ENCODE measurements at regions not wholly inside any gene's neighbourhood (a gene's known extent, or its start where the extent isn't known, plus 50 kb on each side); places are given as distances from the start of the nearest gene placed in this dataset.

GRCh38 chr10:100612601-100613595 is 77.2 kb downstream of the HIF1AN start:
- DNase-seq (ENCODE audit: low read depth in 3 of 3) = no peak

- no peak for DNase-seq (ENCODE audit: low read depth in 3 of 3)
Measured at GRCh38 chr10:100613846-100614245, 78.1 kb downstream of the HIF1AN start.

GRCh38 chr10:100614429-100615095 is 78.8 kb downstream of the HIF1AN start:
- DNase-seq (ENCODE audit: low read depth in 3 of 3) = no peak

GRCh38 chr10:100615241-100615640 is 79.5 kb downstream of the HIF1AN start:
- DNase-seq (ENCODE audit: low read depth in 3 of 3) = no peak

- DNase-seq (ENCODE audit: low read depth in 3 of 3) = no peak
Measured at GRCh38 chr10:100615908-100616307, 80.2 kb downstream of the HIF1AN start.

- no peak for DNase-seq (ENCODE audit: low read depth in 3 of 3)
Measured at GRCh38 chr10:100618091-100618615, 82.4 kb downstream of the HIF1AN start.

- no peak for DNase-seq (ENCODE audit: low read depth in 3 of 3)
Measured at GRCh38 chr10:100618632-100619255, 83.0 kb downstream of the HIF1AN start.

GRCh38 chr10:100620087-100620835 is 84.5 kb downstream of the HIF1AN start:
- DNase-seq (ENCODE audit: low read depth in 3 of 3) = no peak

- DNase-seq (ENCODE audit: low read depth in 3 of 3) = no peak
Measured at GRCh38 chr10:100621360-100622205, 85.8 kb downstream of the HIF1AN start.

GRCh38 chr10:100622946-100623345 is 87.2 kb downstream of the HIF1AN start:
- DNase-seq (ENCODE audit: low read depth in 3 of 3) = no peak

- no peak for DNase-seq (ENCODE audit: low read depth in 3 of 3)
Measured at GRCh38 chr10:100623521-100624230, 87.9 kb downstream of the HIF1AN start.

- no peak for DNase-seq (ENCODE audit: low read depth in 3 of 3)
Measured at GRCh38 chr10:100624298-100624697, 88.6 kb downstream of the HIF1AN start.

- DNase-seq (ENCODE audit: low read depth in 3 of 3) = no peak
Measured at GRCh38 chr10:100625816-100626215, 90.1 kb downstream of the HIF1AN start.

- DNase-seq (ENCODE audit: low read depth in 3 of 3) = no peak
Measured at GRCh38 chr10:100628061-100628460, 92.3 kb downstream of the HIF1AN start.

GRCh38 chr10:100631192-100631591 is 95.4 kb downstream of the HIF1AN start:
- DNase-seq (ENCODE audit: low read depth in 3 of 3) = no peak

GRCh38 chr10:100632027-100632426 is 96.3 kb downstream of the HIF1AN start:
- DNase-seq (ENCODE audit: low read depth in 3 of 3) = no peak

- no peak for DNase-seq (ENCODE audit: low read depth in 3 of 3)
Measured at GRCh38 chr10:100634034-100634433, 98.3 kb downstream of the HIF1AN start.

- DNase-seq (ENCODE audit: low read depth in 3 of 3) = no peak
Measured at GRCh38 chr10:100636848-100637553, 101.3 kb downstream of the HIF1AN start.

- no peak for DNase-seq (ENCODE audit: low read depth in 3 of 3)
Measured at GRCh38 chr10:100637785-100638184, 102.0 kb downstream of the HIF1AN start.
